Prostate gland (tissue), 2 donors: ENCODE measurements at regions not wholly inside any gene's neighbourhood (a gene's known extent, or its start where the extent isn't known, plus 50 kb on each side); places are given as distances from the start of the nearest gene placed in this dataset.

Source experiments
- DNase-seq: peaks from one replicate; pipeline ENCODE4 v3.0.0-alpha.2; 2019; ENCODE audit warnings: low spot score
- H3K27ac ChIP-seq, 2 donors: fragments of 200-600 bp; sonication (generic); 2 replicates each; pipeline ENCODE4 v1.5.1; 2017 to 2019
- H3K27me3 ChIP-seq: fragments of 200-600 bp; sonication (generic); replicated peaks from 2 replicates; pipeline ENCODE4 v1.5.1; 2019; ENCODE audit not compliant: insufficient read depth
- H3K36me3 ChIP-seq, 2 donors: fragments of 200-600 bp; sonication (generic); 1 replicate in 1 of 2; 2 replicates in 1 of 2; pipeline versions ENCODE4 v1.5.1 to v1.8.1; 2017 to 2019
- H3K4me1 ChIP-seq: fragments of 200-600 bp; sonication (generic); replicated peaks from 2 replicates; pipeline ENCODE4 v1.5.1; 2019
- H3K4me3 ChIP-seq, 2 donors: fragments of 200-600 bp; sonication (generic); 2 replicates each; pipeline ENCODE4 v1.5.1; 2017 to 2019
- H3K9me3 ChIP-seq: fragments of 200-600 bp; sonication (generic); 2 replicates; pipeline ENCODE4 v1.5.1; 2017
- CTCF ChIP-seq, 4 experiments: fragments of 200-600 bp in 2 of 4; fragments of 450-650 bp in 2 of 4; sonication (generic) in 2 of 4; IDR thresholded peaks; 1 replicate in 3 of 4; 2 replicates in 1 of 4; pipeline ENCODE4 v1.5.1; 2016 to 2019; ENCODE audit warnings: antibody characterized with exemption in 4 of 4, mild to moderate bottlenecking in 2 of 4, moderate library complexity in 2 of 4
- POLR2A ChIP-seq: fragments of 450-650 bp; IDR thresholded peaks from one replicate; pipeline ENCODE4 v1.6.1; 2016; ENCODE audit warnings: antibody characterized with exemption, mild to moderate bottlenecking
- POLR2AphosphoS5 ChIP-seq: sonication (generic); formaldehyde crosslinking; IDR thresholded peaks from one replicate; pipeline ENCODE4 v1.6.1; 2017; ENCODE audit warnings: antibody characterized with exemption
- WGBS: methylation state at CpG from one replicate; pipeline ENCODE4 v1.1.5; 2018; 5-methylcytosine and 5-hydroxymethylcytosine counted together
- intact Hi-C: fragments of 100-400 bp; cut with DNase I; formaldehyde crosslinking; loops from one replicate; pipeline ENCODE4 v1.14.2; 2022

DNA sequence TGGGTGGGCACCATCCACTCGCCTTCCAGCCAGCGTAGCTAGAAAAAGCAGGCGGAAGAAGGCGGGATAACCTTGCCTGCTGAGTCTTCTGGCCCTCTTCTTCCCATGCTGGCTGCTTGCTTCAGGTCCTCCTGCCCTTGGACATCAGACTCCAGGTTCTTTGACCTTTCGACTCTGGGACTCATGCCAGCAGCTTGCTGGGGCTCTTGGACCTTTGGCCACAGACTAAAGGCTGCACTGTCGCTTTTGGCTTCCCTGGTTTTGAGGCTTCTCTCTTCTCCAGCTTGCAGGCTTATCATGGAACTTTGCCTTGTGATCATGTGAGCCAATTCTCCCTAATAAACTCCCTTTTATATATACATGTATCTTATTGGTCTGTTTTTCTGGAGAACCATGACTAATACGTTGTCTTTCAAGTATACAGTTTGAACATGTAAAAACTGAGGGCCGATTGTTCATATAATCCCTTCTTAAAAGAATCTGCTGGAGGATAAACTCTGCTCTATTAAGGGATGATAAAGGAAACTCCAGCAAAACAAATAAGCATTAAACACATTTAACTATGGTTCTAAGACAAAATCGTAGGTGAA lies 116.6 kb upstream of the LCORL start:
- H3K4me1 ChIP-seq, result no peaks in the 10 kb centered on the region
- no peak overlapping the region for H3K27ac ChIP-seq
- H3K9me3 ChIP-seq, result no peaks in the 10 kb centered on the region
- intact Hi-C loops, result no loop called here
- no peak for DNase-seq
- H3K36me3 ChIP-seq, result no peaks in the 10 kb centered on the region
- TF ChIP-seq POLR2A (no peak), CTCF (IDR thresholded peaks at IDR 0.05) (no peak), POLR2AphosphoS5 (no peak)
- no peaks in the 10 kb centered on the region for H3K27me3 ChIP-seq
- H3K4me3 ChIP-seq, result no peak overlapping the region
- 87% methylated on average over 9 of the region's 9 CpGs for WGBS

DNA sequence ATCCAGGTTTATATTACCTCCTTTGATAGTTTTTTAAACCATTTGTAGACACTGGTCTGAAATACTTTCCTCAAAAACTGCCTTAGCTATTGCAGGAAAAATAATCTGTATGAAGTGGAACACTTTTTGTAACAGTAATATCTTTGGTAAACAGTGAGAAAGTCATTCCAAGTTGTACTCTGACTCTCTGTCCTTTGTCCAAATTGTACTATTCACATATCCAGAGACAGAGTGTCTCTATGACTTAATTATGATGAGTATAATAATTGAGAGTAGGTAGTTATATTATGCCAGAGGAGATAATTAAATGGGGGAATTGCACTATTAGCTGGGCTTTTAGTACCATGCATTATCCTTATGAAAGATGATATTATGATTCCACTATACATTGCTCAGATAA lies 112.6 kb upstream of the LCORL start:
- Histone ChIP-seq H3K36me3 (no peaks in the 10 kb centered on the region), H3K27me3 (no peaks in the 10 kb centered on the region), H3K27ac (no peak overlapping the region), H3K4me1 (no peaks in the 10 kb centered on the region), H3K9me3 (no peaks in the 10 kb centered on the region), H3K4me3 (no peak overlapping the region)
- intact Hi-C loops, result no loop called here
- DNase-seq, result no peak
- TF ChIP-seq CTCF (IDR thresholded peaks at IDR 0.05), result no peak
- no peak for TF ChIP-seq POLR2A
- no peak for TF ChIP-seq POLR2AphosphoS5

GRCh38 chr4:18130256-18130655 lies 108.7 kb upstream of the LCORL start:
- DNase-seq, result no peak
- no peaks in the 10 kb centered on the region for H3K4me1 ChIP-seq
- whole genome bisulfite sequencing, result 91% methylated on average over 3 of the region's 3 CpGs
- no peak overlapping the region for H3K4me3 ChIP-seq
- H3K27ac ChIP-seq, result no peak overlapping the region
- no peaks in the 10 kb centered on the region for H3K9me3 ChIP-seq
- H3K27me3 ChIP-seq, result no peaks in the 10 kb centered on the region
- no peaks in the 10 kb centered on the region for H3K36me3 ChIP-seq
- no peak for TF ChIP-seq CTCF (IDR thresholded peaks at IDR 0.05)
- no peak for TF ChIP-seq POLR2AphosphoS5
- TF ChIP-seq POLR2A, result no peak
- intact Hi-C loops, result no loop called here

GRCh38 chr4:18128241-18128640 lies 106.7 kb upstream of the LCORL start:
- intact Hi-C loops, result no loop called here
- H3K4me1 ChIP-seq, result no peaks in the 10 kb centered on the region
- H3K9me3 ChIP-seq, result no peaks in the 10 kb centered on the region
- H3K27ac ChIP-seq, result no peak overlapping the region
- TF ChIP-seq POLR2A (no peak), POLR2AphosphoS5 (no peak), CTCF (IDR thresholded peaks at IDR 0.05) (no peak)
- DNase-seq, result no peak
- H3K4me3 ChIP-seq, result no peak overlapping the region
- H3K36me3 ChIP-seq, result no peaks in the 10 kb centered on the region
- no peaks in the 10 kb centered on the region for H3K27me3 ChIP-seq

DNA sequence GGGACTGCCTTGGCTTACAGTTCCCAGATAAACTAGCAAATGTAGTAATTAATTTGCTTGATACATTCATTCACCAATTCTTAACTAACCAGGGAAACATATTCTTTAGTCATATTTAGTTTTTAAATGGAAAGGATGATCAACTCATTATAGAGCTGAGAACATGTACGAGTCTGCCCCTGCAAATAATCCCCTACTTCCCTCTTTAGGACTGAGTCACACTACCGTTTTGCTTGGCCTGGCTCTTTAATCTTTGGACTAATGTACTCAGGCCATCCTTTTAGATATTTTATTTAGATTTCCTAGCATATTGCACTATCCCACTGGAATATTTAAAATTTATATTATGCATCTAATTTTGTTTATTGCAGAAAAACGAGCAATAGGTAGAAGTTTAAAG lies 105.5 kb upstream of the LCORL start:
- H3K36me3 ChIP-seq, result no peaks in the 10 kb centered on the region
- H3K27ac ChIP-seq, result no peak overlapping the region
- intact Hi-C loops, result no loop called here
- TF ChIP-seq CTCF (IDR thresholded peaks at IDR 0.05) (no peak), POLR2AphosphoS5 (no peak)
- 63% methylated on average over 3 of the region's 3 CpGs for WGBS
- DNase-seq, result no peak
- no peaks in the 10 kb centered on the region for H3K27me3 ChIP-seq
- H3K4me1 ChIP-seq, result no peaks in the 10 kb centered on the region
- H3K4me3 ChIP-seq, result no peak overlapping the region
- no peaks in the 10 kb centered on the region for H3K9me3 ChIP-seq
